Neuronal stem cell (in vitro differentiated cells): ENCODE measurements at regions not wholly inside any gene's neighbourhood (a gene's known extent, or its start where the extent isn't known, plus 50 kb on each side); places are given as distances from the start of the nearest gene placed in this dataset.

Source experiments
- DNase-seq: peaks from one replicate; pipeline ENCODE4 v3.0.0-alpha.2; 2013; ENCODE audit warnings: low spot score
- H2AFZ ChIP-seq: one replicate; pipeline ENCODE4 v1.6.1; 2013; ENCODE audit warnings: mild to moderate bottlenecking, low read length, inconsistent platforms
- H2AK5ac ChIP-seq: 2 replicates; pipeline ENCODE4 v1.6.1; 2013; ENCODE audit warnings: low read depth, mild to moderate bottlenecking, inconsistent platforms, low read length, moderate library complexity, mixed read lengths
- H2BK120ac ChIP-seq: 2 replicates; pipeline ENCODE4 v1.6.1; 2013; ENCODE audit warnings: low read depth, mild to moderate bottlenecking, inconsistent platforms, low read length, moderate library complexity, mixed read lengths
- H2BK12ac ChIP-seq: one replicate; pipeline ENCODE4 v1.6.1; 2013; ENCODE audit warnings: low read length, inconsistent platforms
- H2BK15ac ChIP-seq: 2 replicates; pipeline ENCODE4 v1.6.1; 2013; ENCODE audit warnings: mild to moderate bottlenecking, low read length, inconsistent platforms, mixed read lengths
- H2BK5ac ChIP-seq: one replicate; pipeline ENCODE4 v1.6.1; 2013; ENCODE audit warnings: inconsistent platforms, mild to moderate bottlenecking, low read length, moderate library complexity
- H3K14ac ChIP-seq: one replicate; pipeline ENCODE4 v1.6.1; 2013; ENCODE audit warnings: low read length, inconsistent platforms
- H3K18ac ChIP-seq: 2 replicates; pipeline ENCODE4 v1.6.1; 2013; ENCODE audit warnings: low read length, inconsistent platforms
- H3K23ac ChIP-seq: 2 replicates; pipeline ENCODE4 v1.6.1; 2013; ENCODE audit warnings: low read depth, mild to moderate bottlenecking, mixed read lengths, low read length, inconsistent platforms; ENCODE audit not compliant: poor library complexity
- H3K27ac ChIP-seq: replicated peaks from 3 replicates; pipeline ENCODE4 v1.5.1; 2013; ENCODE audit warnings: low read length, inconsistent platforms
- H3K27me3 ChIP-seq, 3 experiments: 2 replicates each; pipeline ENCODE4 v1.6.1; 2013; ENCODE audit warnings: low read length in 3 of 3, mild to moderate bottlenecking in 2 of 3, inconsistent platforms in 1 of 3, low read depth in 1 of 3, mixed read lengths in 1 of 3, moderate library complexity in 1 of 3; ENCODE audit not compliant: control insufficient read depth in 3 of 3, insufficient read depth in 3 of 3
- H3K36me3 ChIP-seq, 2 donors: replicated peaks in 1 of 2; 2 replicates each; pipeline ENCODE4 v1.6.1; 2013; ENCODE audit warnings: low read length in 2 of 2; ENCODE audit not compliant: control insufficient read depth in 2 of 2, insufficient read depth in 2 of 2
- H3K4ac ChIP-seq: 2 replicates; pipeline ENCODE4 v1.6.1; 2013; ENCODE audit warnings: inconsistent platforms, mild to moderate bottlenecking, low read length, moderate library complexity
- H3K4me1 ChIP-seq, 2 donors: 1 replicate in 1 of 2; 2 replicates in 1 of 2; pipeline ENCODE4 v1.6.1; 2013; ENCODE audit warnings: low read length in 2 of 2, low read depth in 1 of 2; ENCODE audit not compliant: control insufficient read depth in 2 of 2, insufficient read depth in 1 of 2
- H3K4me2 ChIP-seq: one replicate; pipeline ENCODE4 v1.6.1; 2013; ENCODE audit warnings: mild to moderate bottlenecking, low read length, inconsistent platforms; ENCODE audit not compliant: insufficient read depth, poor library complexity, severe bottlenecking
- H3K4me3 ChIP-seq, 2 donors: 2 replicates each; pipeline ENCODE4 v1.5.1; 2013; ENCODE audit warnings: low read length in 2 of 2, mild to moderate bottlenecking in 2 of 2, inconsistent platforms in 1 of 2, moderate library complexity in 1 of 2
- H3K79me1 ChIP-seq: one replicate; pipeline ENCODE4 v1.6.1; 2013; ENCODE audit warnings: low read depth, mild to moderate bottlenecking, inconsistent platforms, low read length, moderate library complexity
- H3K9ac ChIP-seq: one replicate; pipeline ENCODE4 v1.6.1; 2013; ENCODE audit warnings: mild to moderate bottlenecking, low read depth, low read length, inconsistent platforms; ENCODE audit not compliant: poor library complexity
- H3K9me3 ChIP-seq, 2 donors: replicated peaks in 1 of 2; 2 replicates each; pipeline versions ENCODE3 to v1.6.1; 2013; ENCODE audit warnings: low read length in 2 of 2, mild to moderate bottlenecking in 2 of 2, inconsistent platforms in 1 of 2, low read depth in 1 of 2, mixed read lengths in 1 of 2, moderate library complexity in 1 of 2; ENCODE audit not compliant: control insufficient read depth in 2 of 2, insufficient read depth in 1 of 2
- H4K8ac ChIP-seq: one replicate; pipeline ENCODE4 v1.6.1; 2013; ENCODE audit warnings: low read depth, mild to moderate bottlenecking, inconsistent platforms, low read length, moderate library complexity
- H4K91ac ChIP-seq: one replicate; pipeline ENCODE4 v1.6.1; 2013; ENCODE audit warnings: low read length, low read depth, mild to moderate bottlenecking, inconsistent platforms; ENCODE audit not compliant: poor library complexity
- WGBS, 2 donors: extraction: QIAGEN DNeasy Blood & Tissue Kit; methylation state at CpG; one replicate each; pipeline ENCODE4 v1.1.7; 2013; ENCODE audit warnings: missing lambda C conversion rate in 2 of 2, mixed read lengths in 1 of 2; ENCODE audit not compliant: insufficient read length in 2 of 2, insufficient replicate concordance in 1 of 2; ENCODE audit errors: extremely low coverage in 2 of 2; 5-methylcytosine and 5-hydroxymethylcytosine counted together

DNA sequence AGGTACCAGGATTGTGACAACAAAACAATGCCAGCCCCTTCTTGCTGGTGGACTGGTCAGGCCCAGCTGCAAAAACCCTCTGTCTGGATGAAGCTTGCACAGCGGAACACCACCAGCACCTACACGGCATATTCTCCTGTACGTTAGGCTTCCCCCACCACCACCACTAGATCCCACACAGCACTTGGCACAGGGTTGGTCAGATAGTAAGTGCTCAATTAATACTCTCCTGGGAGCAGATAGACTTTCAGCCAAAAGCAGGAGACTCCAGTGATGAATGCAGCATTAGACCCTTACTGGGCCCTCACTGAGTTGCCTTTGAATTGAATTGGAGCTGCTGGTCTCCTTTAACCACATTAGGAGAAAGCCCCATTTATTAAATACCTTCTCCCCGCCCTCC is 97.9 kb downstream of the CPN2 start:
- no peak overlapping the region for H3K14ac ChIP-seq
- no peak overlapping the region for H2AK5ac ChIP-seq
- no peak overlapping the region for H3K27ac ChIP-seq
- WGBS, 2 donors, result no CpG with 5 or more reads among the region's 4 CpGs
- no peak overlapping the region for H2BK5ac ChIP-seq
- no peak overlapping the region for H2BK120ac ChIP-seq
- H3K36me3 ChIP-seq, result no peaks in the 10 kb centered on the region
- H2BK12ac ChIP-seq, result no peak overlapping the region
- H3K9ac ChIP-seq, result no peak overlapping the region
- no peak overlapping the region for H3K23ac ChIP-seq
- no peak for DNase-seq
- H4K8ac ChIP-seq, result no peak overlapping the region
- peaks cover 0 to 8% of the 10 kb centered on the region in 2 donors for H3K9me3 ChIP-seq
- H3K4me1 ChIP-seq, result peaks cover 16 to 26% of the 10 kb centered on the region in 2 donors
- no peak overlapping the region for H3K4me3 ChIP-seq
- no peak overlapping the region for H2BK15ac ChIP-seq
- no peak overlapping the region for H2AFZ ChIP-seq
- H3K18ac ChIP-seq, result no peak overlapping the region
- H3K79me1 ChIP-seq, result no peaks in the 10 kb centered on the region
- no peak overlapping the region for H3K4me2 ChIP-seq
- H4K91ac ChIP-seq, result no peak overlapping the region
- H3K27me3 ChIP-seq, result peaks cover 0 to 2% (median 0%) of the 10 kb centered on the region in 3 experiments
- H3K4ac ChIP-seq, result no peak overlapping the region

DNA sequence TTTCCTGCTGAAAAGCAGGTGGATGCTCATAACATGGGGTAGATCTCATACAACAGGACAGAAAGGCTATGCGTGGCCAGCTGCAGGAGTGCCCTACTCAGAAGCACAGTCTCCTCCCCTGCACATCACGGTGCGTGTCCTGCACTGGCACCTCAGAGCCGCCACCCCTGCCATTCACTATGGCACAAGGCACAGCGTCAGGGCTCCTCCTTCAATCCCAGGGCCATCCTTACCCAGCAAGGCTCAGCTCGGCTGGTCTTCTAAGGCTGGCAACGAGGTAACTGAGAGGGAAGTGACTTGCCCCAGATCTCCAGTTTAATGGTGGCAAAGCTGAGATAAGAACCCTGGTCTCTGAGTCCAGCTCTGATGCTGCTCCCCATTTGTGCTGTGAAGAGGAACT is 97.1 kb downstream of the CPN2 start:
- H3K79me1 ChIP-seq, result no peaks in the 10 kb centered on the region
- H2BK12ac ChIP-seq, result peak overlapping the region; percentile 91
- H3K14ac ChIP-seq, result no peak overlapping the region
- H3K18ac ChIP-seq, result peak overlapping the region; percentile 30
- H4K91ac ChIP-seq, result no peak overlapping the region
- no peak overlapping the region for H2AK5ac ChIP-seq
- no peaks in the 10 kb centered on the region for H3K36me3 ChIP-seq
- H3K4me1 ChIP-seq, result peaks cover 16 to 26% of the 10 kb centered on the region in 2 donors
- no peak overlapping the region for H3K27ac ChIP-seq
- WGBS, 2 donors, result no CpG with 5 or more reads among the region's 7 CpGs
- peaks cover 0 to 7% of the 10 kb centered on the region in 2 donors for H3K9me3 ChIP-seq
- no peak overlapping the region for H2BK5ac ChIP-seq
- H3K9ac ChIP-seq, result no peak overlapping the region
- no peak overlapping the region for H4K8ac ChIP-seq
- no peak overlapping the region for H2BK15ac ChIP-seq
- H3K4me3 ChIP-seq, result no peak overlapping the region
- H2BK120ac ChIP-seq, result no peak overlapping the region
- H2AFZ ChIP-seq, result no peak overlapping the region
- H3K4me2 ChIP-seq, result no peak overlapping the region
- H3K23ac ChIP-seq, result no peak overlapping the region
- peaks cover 0 to 2% (median 0%) of the 10 kb centered on the region in 3 experiments for H3K27me3 ChIP-seq
- no peak overlapping the region for H3K4ac ChIP-seq
- DNase-seq, result no peak

DNA sequence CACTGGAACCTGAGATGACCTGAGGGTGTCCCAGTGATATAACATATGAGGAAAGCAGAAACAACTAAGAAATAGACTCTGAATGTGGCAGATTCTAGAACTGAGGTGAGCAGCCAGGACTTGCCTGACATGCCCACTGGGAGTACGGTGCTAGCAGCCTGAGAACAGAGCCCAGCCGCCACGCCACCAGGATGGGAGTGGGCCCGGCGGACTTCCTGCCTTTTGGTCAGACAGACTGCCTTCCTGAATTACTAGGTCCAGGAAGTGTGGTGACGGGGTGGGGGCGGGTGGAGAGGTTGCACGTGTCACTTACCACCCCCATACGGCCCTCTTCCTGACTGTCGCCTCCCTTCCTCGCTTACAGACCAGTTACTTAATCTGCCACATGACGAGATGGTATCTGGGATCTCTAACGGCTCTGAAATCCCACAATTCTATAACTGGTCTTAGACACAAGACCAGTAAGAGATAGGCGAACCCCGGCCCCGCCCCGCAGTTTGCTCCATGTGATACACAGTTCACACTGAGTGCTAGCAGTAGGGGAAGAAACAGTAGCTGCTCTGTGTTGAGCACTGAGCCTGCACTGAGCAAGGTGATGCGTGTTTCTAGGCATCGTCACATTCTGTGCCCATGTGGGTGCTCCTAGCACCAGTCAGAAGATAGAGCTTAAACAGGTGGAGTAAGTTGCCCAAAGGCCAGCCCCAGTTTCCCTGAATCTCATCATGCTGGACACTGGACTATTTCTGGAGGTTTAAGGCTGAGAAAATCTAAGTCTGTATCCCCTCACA is 95.7 kb downstream of the CPN2 start:
- no peak for DNase-seq
- peak overlapping the region; percentile 32 for H3K18ac ChIP-seq
- H3K9ac ChIP-seq, result peak overlapping the region; percentile 39
- H2AK5ac ChIP-seq, result peak overlapping the region; percentile 62
- H3K27ac ChIP-seq, result no peak overlapping the region
- no peak overlapping the region for H2BK12ac ChIP-seq
- peaks cover 0 to 7% of the 10 kb centered on the region in 2 donors for H3K9me3 ChIP-seq
- no peak overlapping the region for H3K4ac ChIP-seq
- H3K4me1 ChIP-seq, result peaks cover 8 to 14% of the 10 kb centered on the region in 2 donors
- H4K91ac ChIP-seq, result no peak overlapping the region
- peaks cover 0 to 2% (median 0%) of the 10 kb centered on the region in 3 experiments for H3K27me3 ChIP-seq
- no peak overlapping the region for H4K8ac ChIP-seq
- no peak overlapping the region for H3K4me3 ChIP-seq
- peak overlapping the region; percentile 63 for H2AFZ ChIP-seq
- H3K14ac ChIP-seq, result no peak overlapping the region
- H2BK5ac ChIP-seq, result no peak overlapping the region
- no peak overlapping the region for H2BK15ac ChIP-seq
- no peaks in the 10 kb centered on the region for H3K36me3 ChIP-seq
- no peaks in the 10 kb centered on the region for H3K79me1 ChIP-seq
- H3K23ac ChIP-seq, result peak overlapping the region; percentile 53
- WGBS, 2 donors, result no CpG with 5 or more reads among the region's 19 CpGs
- no peak overlapping the region for H3K4me2 ChIP-seq
- H2BK120ac ChIP-seq, result no peak overlapping the region

DNA sequence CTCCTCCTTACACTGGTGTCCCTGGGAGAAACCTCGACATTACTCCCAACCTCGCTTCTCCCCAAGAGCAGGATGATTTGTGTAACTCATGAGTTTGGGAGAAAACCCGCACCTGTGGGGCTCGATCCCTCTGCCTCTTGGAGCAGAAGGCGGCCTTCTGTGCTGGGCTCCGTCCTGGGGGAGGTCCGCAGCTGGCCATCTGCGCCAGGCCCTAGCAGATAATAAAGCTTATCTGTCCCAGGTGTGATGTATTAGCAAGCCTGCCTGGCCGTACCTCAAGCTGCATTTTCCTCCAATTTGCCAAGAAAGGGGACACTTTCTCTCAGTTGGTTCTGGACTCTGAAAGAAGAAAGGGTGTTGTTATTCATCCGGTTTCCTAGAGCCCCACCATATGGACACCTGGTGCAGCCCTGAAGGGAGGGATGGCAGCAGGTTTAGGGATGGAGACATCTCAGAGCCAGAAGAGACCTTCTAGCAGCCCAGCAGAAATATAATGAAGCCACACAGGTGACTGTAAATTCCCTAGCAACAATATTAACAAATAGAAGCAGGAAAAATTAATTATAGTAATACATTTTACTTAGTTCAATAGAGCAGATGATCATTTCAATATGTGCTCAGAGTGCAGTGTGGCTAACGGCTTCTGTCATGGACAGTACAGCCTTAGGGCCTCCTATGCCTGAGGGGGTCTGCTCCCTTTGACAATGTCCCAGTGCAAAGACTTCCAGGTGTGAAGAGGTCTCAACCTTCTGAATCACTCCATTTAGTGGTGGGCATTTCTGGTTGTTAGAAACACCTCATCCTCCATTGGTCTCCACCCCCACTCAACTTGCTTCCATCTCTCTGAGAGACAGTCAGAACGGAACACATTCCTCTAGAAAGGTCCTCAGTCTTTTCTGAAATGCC is 94.8 kb downstream of the CPN2 start:
- Histone ChIP-seq H2AFZ (no peak overlapping the region), H2BK12ac (no peak overlapping the region), H3K36me3 (no peaks in the 10 kb centered on the region), H2AK5ac (no peak overlapping the region), H3K4me2 (no peak overlapping the region), H4K91ac (no peak overlapping the region), H2BK120ac (no peak overlapping the region), H2BK15ac (no peak overlapping the region), H3K18ac (no peak overlapping the region), H3K4ac (no peak overlapping the region), H4K8ac (no peak overlapping the region), H3K4me3 (no peak overlapping the region), H2BK5ac (no peak overlapping the region), H3K9ac (no peak overlapping the region), H3K4me1 (peaks cover 3 to 6% of the 10 kb centered on the region in 2 donors), H3K23ac (no peak overlapping the region), H3K9me3 (peaks cover 0 to 7% of the 10 kb centered on the region in 2 donors), H3K27me3 (peaks cover 0 to 2% (median 0%) of the 10 kb centered on the region in 3 experiments), H3K14ac (no peak overlapping the region), H3K79me1 (no peaks in the 10 kb centered on the region), H3K27ac (no peak overlapping the region)
- no CpG with 5 or more reads among the region's 12 CpGs for WGBS, 2 donors
- DNase-seq, result no peak
